Hepatic stellate cell (primary cell): ENCODE measurements at regions not wholly inside any gene's neighbourhood (a gene's known extent, or its start where the extent isn't known, plus 50 kb on each side); places are given as distances from the start of the nearest gene placed in this dataset.

Experiments
- DNase-seq: peaks from one replicate; pipeline ENCODE4 v3.0.0; 2011; ENCODE audit warnings: low spot score

DNA sequence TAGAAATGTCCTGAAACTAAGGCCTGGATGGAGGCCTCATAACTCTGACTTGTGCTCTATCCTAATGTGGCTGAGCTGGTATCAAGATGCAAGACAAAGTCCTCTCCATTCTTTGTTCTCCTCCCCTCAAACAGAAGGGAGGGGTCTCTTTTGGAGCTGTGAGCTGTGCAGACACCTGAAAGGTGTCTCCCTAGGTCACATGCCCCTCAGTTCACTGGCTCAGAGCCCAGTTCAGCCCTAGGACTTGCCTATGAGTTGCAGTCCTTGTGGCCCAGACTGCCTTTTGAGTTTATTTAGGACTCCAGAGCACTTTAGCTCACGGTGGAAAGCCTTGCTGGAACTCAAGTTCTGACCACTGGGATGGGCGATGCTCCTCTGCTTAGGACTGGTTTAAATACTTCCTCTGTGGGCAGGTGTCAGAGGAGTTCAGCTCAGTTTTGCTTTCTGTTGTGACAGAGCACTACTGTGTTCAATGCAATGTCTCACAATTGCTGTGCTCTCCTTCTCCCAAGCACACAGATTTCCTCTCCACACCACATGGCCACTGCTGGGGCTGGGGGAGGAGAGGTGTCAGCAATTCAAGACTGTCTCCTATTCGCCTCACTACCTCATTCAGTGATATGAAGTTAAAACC, 84.8 kb upstream of the ZNF827 start:
- no peak for DNase-seq

DNA sequence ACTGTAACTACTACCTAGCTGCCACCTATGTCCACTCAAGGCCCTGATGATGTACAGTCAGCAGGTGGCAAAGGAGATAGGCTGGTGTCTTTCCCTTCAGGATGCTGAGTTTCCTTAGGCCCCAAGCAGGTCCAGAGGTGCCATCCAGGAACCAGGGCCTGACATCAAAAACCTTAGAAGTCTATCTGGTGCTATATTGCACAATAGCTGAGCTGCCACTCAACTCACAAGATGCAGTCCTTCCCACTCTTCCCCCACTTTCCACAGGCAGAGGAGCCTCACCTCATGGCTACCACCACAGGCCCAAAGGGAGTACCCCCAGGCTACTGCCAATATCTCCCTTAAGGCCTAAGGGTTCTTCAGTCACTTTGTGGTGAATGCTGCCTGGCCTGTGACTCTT, 83.9 kb upstream of the ZNF827 start:
- no peak for DNase-seq

DNA sequence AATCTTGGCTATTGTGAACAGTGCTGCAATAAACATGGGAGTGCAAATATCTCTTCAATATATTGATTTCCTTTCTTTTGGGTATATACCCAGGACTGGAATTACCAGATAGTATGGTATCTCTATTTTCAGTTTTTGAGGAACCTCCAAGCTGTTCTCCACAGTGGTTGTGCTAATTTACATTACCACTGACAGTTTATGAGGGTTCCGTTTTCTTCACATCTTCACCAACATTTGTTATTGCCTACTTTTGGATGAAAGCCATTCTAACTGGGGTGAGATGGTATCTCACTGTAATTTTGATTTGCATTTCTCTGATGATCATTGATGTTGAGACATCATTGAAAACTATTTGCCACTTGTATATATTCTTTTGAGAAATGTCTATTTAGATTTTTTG, 79.6 kb upstream of the ZNF827 start:
- no peak for DNase-seq

DNA sequence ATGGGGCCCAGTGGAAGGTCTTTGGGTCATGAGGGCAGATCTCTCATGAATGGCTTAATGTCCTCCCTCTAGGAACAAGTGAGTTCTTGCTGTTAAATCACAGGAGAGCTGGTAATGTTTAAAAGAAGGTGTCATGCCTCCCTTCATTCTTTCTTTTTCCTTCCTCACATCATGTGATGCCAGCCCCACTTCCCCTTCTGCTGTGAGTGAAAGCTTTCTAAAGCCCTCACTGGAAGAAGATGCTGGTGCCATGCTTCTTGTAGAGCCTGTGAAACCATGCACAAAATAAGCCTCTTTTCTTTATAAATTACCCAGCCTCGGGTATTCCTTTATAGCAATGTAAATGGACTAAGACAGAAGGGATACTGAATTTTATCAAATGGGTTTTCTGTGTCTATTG, 66.1 kb upstream of the ZNF827 start:
- no peak for DNase-seq

DNA sequence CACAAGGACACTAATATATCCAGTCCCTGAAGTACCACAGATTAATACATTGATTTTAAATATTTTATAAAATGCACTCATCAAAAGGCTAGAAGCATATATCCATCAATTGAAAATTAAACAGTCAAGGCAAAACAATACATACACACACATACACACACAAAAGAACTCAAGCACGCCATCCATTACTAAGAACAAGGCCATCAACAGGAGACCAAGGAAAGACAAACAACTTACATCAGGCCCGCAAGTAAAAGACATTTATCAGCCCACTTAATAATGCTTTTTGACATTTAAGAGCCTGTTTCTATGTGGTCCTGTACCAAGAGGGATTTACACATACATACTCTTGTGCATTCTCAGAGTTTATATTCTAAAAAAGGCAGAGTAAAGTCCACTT, 50.0 kb upstream of the ZNF827 start:
- DNase-seq: no peak
